ENCODE measurements at regions not wholly inside any gene's neighbourhood (a gene's known extent, or its start where the extent isn't known, plus 50 kb on each side); places are given as distances from the start of the nearest gene placed in this dataset.
"Not testable (repeated sequence)": the region's sequence is repeated elsewhere in the genome, so short reads cannot be mapped to it uniquely, and the experiment has no call there.

DNA sequence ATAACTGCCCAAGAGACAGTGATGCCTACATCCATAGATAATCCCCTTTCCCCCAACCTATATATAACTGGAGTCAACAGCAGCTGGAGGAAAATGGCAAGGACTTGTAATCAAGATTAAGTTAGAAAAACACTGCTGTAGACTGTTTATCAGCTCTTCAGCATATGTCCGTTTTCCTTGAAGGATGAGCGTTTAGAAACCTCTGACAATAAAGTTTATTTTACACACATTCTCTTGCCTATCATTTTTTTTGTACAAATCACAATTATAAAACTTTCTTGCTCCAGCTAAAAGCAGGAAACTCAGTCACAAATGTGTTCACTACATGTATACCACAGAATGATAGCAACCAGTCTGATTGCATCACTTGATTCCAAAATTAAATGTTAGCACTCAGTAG, 50.8 kb downstream of the PPIAL4G start:
- DNase-seq (ENCODE audit: low read depth) = not testable (repeated sequence)

DNA sequence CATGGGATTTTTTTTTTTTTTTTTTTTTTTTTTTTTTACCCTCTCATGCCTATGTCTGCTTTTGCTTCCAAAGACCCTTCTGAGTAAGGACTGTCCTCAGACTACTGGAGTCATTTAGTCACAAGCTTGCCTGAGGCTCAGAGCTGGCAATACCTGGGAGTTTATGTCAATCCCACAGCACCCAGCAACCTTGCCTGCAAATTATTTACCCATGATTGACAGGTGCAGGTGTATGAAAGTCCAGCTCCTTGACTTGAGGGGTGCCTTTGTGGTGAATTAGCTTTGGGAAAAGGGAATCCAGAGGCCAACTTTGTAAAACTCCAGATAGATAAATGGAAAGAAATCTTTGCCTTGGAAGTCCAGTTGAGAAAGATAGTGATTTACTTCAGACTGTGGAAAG, 53.2 kb downstream of the PPIAL4G start:
- not testable (repeated sequence) for DNase-seq (ENCODE audit: low read depth)

DNA sequence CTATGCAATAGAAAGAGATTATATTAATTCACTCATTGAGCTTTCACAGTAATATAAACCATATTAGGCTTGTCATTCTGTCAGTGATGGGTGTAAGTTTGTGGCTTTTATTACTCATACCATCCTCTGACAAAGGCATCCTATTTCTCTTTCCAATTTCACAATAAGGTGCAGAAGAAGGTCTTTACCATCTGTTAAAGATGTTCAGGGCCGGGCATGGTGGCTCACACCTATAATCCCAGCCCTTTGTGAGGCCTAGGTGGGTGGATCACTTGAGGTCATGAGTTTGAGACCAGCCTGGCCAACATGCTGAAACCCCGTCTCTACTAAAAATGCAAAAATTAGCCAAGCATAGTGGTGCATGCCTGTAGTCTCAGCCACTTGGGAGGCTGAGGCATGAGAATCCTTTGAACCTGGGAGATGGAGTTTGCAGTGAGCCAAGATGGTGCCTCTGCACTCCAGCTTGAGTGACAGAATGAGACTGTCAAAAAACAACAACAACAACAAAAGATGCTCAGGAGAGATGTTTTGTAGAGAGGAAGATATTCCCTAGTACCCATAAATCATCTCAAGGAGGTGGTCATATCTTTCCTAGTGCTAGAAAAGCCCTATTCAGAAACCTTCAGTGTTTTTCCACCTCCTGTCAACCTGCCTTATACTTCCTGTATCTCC, 56.0 kb downstream of the PPIAL4G start:
- DNase-seq (ENCODE audit: low read depth) = not testable (repeated sequence)

DNA sequence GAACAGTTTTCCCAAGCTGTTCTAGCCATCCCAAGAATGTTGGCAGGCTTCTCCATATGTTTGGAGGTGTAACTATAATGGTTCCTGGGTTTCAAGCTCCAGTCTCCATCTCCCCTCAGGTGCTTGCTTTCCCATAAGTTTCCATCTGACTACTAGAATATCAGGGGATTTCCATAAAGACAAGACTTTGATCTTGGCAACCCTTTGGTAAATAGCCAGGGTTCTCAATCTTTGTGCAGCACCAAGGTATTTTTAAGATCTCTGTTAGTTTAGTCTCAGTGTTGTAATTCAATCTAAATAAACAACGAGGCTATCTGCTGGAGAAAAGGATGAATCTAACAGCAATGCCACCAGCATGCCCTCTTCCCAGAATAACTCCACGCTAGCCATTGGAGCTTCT, 56.7 kb downstream of the PPIAL4G start:
- not testable (repeated sequence) for DNase-seq (ENCODE audit: low read depth)

DNA sequence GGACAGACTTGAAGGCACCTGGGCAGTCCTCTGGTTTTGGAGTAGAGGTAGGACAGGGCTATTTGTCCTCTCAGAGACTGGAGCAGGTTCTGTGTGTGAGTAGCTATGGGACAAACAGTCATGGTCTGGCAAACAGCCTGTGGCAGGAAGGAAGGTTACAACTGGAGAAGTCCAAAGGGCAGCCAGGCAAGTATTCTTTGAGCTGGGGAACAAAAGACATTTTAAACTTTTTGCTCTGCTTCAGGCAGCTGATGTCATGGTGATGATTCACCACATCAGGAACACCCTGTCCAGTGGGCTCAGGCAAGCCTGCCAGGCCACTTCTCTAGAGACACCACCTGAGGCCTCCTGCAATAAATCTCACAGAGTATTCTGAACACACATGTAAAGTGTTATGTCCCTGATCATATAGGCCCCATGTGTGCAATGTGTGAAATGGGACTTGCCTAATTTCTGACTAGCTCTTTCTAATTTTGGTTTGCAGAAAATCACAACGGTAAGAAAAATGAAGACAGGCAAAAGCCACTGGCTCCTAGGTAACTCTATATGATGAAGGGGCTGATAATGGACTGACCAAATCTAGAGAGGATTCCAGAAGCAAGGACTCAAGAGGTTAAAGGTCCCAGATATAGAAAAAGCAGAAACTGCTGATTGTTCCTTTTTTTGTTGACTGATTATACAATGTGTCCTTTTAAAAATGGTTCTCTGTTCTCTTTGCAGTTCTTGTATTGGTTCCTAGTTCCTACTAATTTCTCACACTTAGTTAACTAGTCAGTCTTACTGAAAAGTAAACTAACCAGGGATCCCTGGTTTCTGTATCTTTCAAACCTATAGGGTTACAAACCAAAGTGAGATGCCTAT, 58.7 kb downstream of the PPIAL4G start:
- not testable (repeated sequence) for DNase-seq (ENCODE audit: low read depth)

DNA sequence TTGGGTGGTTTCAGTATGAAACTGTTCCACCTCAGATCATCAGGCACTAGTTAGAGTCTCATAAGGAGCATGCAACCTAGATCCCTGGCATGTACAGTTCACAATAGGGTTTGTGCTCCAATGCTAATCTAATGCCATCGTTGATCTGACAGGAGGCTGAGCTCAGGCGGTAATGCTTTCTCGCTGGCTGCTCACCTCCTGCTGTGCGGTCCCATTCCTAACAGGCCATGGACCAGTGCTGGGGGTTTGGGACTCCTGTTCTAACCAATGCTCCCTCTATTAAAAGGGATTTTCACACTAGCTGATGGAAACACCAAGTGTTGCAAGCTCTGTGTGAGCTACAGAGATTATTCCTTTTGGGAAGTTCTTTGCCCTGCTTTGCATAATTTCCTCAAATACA, 60.2 kb downstream of the PPIAL4G start:
- not testable (repeated sequence) for DNase-seq (ENCODE audit: low read depth)

DNA sequence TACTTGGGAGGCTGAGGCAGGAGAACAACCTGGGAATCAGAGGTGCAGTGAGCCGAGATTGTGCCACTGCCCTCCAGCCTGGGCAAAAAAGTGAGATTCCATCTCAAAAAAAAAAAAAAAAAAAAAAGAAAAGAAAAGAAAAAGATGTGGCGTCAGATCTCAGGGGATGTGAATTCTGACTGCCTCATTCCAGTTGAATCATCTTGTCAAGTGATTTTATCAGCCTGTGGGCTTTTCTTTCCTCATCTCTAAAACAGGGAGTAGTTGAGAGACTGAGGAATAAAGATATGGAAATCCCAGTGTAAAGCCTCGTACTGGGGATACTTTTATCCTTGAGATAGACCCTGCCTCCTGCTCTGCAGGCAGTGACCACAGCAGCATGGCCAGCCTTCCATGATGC, 65.9 kb downstream of the PPIAL4G start:
- DNase-seq (ENCODE audit: low read depth) = not testable (repeated sequence)

DNA sequence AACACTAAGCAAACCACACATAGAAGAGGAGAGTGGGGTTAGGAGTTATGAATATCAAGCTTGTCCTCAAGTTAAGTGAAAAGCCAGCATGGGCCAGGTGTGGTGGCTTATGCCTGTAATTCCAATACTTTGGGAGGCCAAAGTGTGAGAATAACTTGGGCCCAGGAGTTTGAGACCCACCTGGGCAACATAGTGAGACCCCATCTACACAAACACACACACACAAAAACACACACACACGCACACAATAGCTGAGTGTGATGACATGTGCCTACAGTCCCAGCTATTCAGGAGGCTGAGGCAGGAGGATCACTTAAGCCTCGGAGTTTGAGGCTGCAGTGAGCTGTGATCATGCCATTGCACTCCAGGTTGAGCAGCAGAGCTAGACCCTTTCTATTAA, 69.7 kb downstream of the PPIAL4G start:
- not testable (repeated sequence) for DNase-seq (ENCODE audit: low read depth)

DNA sequence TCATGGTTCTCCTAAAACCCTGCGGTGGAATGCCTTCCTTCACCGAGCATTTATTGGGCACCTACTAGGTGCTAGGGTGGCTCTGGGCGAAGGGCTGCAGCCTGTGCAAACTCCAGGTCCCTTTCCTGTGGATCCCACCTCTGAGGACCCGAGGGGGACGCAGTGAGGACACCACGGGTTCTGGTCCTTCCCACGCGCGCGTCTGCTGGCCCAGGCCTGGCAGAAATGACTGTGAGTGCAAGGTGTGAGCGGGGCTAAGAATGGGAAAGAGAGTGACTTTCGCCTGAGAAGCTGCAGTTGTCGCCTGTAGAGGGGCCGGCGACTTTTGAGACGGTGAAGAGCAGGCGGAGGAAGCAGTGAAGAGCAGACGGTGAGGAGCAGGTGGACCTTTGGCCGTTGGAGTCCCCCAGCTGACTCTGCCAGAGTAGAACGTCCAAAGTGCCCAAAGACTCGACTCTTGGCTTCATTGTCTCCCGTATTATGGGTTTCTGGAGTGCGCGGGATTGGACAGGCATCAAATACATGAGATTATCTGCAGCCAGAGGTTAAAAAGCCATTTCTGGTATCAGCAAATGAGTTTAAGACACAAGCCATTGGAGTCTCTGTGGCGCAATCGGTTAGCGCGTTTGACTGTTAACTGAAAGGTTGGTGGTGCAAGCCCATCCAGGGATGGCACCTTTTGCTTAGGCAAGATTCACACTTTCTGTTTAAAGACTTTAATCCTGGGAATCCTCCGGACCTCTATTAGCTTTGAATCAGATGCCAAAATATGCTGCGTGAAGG, 78.1 kb downstream of the PPIAL4G start:
- DNase-seq (ENCODE audit: low read depth) = not testable (repeated sequence)

DNA sequence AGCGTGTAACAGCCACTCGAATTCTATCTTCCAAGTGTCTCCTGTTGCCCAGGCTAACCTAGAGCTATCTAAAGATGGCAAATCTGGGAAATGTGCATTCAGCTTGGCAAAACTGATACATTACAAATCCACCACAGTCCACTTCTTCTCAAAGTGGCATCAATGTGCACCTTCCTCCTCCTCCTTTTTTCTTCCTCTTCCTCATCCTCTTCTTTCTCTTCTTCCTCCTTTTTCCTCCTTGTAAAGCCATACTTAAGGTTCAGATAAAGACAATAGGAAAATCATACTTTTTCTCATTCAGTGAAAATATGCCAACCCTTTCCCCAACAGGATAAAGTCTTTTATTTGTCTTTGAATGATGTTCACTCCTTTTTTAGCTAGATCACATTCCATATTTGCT, 79.2 kb downstream of the PPIAL4G start:
- DNase-seq (ENCODE audit: low read depth) = not testable (repeated sequence)

DNA sequence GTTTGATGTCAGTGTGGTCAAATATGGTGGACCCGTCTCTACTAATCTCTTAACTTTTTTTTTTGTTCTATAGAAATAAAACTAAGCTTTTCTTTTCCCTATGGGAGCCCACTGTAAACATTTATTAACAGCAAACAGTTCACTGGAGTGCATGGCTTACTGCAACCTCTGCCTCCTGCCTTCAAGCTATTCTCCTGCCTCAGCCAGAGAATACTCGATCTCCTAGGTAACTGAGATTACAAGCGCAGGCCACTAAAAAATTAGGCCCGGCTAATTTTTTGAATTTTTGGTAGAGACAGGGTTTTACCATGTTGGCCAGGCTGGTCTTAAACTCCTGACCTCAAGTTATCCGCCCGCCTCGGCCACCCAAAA, 80.0 kb downstream of the PPIAL4G start:
- not testable (repeated sequence) for DNase-seq (ENCODE audit: low read depth)

DNA sequence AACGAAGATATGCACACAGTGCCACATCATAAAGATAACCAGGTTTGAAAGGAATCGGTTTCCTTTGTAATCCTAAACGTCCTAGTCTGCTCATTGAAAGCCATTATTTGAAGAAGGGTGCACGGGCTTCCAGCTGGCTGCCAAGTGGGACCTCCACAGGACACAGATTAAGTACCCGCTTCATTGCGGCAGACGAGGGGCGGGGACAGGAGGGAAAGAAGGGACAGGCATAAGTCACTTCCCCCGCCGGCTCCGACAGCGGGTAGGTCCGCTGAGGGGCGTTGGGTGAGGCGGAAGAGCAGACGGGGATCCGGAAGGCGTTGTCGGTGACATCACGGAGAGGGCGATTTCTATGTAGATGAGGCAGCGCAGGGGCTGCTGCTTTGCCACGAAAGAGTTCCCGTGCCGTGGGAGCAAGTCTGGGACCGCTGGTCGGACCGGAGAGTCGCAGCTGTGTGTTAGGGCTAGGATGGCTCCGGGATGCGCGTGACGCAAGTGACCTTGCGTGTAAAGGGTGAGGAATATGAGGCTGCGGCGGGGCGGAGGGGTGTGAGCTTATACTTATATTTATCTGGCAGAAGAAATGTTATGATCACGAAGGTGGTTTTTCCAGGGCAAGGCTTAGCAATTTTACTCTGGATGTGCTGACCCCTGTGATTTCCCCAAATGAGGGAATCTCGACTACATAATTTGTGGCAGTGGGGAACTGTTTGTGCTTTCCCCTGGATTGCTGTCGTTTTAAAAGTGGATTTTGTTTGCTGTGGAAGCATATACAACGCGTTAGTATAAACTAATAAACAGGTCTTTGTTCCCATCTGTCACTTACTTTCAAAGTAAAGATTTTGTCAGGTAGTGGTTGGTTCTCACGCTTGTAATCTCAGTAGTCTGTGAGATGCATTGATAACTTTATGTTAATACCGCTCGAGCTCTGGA, 80.7 kb downstream of the PPIAL4G start:
- peak; percentile 56 for DNase-seq (ENCODE audit: low read depth)

DNA sequence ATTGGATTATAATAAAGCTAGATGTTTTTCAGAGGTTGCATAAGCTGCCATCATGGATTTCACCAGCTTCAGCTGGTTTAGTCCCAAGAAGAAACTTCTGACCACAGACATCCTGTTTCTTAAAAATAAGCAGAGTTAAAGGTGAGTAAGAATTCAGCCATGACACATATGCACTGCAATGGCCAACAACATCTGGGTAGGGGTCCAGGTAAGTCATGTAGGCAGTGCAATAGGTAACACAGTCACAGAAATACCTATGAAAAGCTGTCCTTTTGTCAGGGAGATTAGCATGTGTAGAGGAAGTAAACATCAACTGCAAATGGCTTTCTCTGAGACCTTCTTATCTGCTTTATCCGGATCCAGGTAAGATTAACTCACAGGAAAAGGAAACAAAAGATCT, 85.6 kb downstream of the PPIAL4G start:
- DNase-seq (ENCODE audit: low read depth) = not testable (repeated sequence)

DNA sequence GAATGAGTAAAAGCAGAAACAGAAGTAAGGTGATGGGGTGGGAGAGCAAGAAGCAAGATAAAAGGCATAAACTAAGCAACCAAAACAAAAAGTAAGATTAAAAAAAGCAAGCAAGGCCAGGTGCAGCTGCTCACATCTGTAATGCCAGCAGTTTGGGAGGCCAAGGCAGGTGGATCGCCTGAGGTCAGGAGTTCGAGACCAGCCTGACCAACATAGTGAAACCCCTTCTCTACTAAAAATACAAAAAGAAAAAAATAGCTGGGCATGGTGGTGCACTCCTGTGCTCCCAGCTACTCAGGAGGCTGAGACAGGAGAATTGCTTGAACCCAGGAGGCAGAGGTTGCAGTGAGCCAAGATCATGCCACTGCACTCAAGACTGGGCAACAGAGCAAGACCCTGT, 90.6 kb downstream of the PPIAL4G start:
- DNase-seq (ENCODE audit: low read depth) = not testable (repeated sequence)

DNA sequence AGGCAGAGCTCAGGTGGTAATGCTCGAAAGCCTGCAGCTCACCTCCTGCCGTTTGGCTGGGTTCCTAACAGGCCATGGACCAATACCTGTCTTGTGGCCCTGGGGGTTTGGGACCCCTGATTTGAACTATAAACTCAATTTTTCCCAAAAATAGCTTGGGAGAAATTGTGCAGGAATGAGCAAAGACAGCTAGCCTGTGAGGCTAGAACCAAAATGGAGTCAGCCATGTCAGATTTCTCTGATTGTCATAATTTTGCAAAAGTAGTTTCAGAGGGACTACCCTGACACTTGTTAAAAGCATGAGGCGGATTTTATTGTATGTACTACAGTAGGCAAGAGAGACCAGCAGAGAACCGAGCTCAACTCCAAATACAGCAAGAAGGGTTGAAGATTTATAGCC, 91.8 kb downstream of the PPIAL4G start:
- not testable (repeated sequence) for DNase-seq (ENCODE audit: low read depth)

DNA sequence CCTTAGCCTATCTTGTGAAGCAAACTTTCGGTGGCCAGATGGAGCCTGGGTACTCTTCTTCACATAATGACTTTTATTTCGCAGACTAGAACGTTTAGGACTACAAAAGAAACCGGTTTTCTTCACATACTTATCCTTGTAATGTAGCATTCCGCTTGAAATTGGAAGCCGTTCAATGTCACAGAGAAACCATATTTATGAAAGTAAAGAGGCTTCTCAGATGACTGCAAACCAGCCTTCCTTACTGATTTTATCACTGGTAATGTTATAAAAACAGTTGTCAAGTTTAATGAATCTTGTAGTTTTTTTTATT, 94.1 kb downstream of the PPIAL4G start:
- no peak for DNase-seq (ENCODE audit: low read depth)

DNA sequence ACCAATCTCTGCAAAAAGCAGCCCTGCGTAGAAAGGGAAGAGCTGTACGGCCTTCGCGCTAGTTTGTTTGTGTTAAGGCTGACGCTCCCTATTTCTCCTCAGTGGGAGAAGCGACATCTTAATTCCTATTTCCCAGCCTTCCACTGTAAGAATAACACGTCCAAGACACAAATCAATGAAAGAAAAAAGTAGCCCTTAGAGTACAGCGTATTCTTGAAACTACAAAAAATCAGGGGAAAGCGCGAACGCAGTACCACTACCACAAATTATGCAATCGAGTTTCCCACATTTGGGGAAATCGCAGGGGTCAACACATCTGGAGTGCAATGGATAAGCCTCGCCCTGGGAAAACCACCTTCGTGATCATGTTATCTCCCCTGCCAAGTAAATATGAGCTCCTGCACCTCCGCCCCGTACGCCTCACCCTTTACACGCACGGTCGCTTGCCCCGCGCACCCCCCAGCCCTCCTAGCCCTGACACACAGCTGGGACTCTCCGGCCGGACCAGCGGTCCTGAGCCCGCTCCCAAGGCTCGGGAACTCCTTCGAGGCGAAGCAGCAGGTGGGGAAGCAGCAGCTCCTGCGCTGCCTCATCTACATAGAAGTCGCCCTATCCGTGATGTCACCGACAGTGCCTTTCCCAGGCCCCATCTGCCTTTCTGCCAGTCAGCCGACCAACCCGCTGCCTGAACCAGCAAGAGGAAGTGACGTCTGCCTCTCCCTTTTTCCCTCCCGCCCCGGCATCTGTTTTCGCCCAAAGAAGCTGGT, 94.7 kb downstream of the PPIAL4G start:
- DNase-seq (ENCODE audit: low read depth) = peak; percentile 78

DNA sequence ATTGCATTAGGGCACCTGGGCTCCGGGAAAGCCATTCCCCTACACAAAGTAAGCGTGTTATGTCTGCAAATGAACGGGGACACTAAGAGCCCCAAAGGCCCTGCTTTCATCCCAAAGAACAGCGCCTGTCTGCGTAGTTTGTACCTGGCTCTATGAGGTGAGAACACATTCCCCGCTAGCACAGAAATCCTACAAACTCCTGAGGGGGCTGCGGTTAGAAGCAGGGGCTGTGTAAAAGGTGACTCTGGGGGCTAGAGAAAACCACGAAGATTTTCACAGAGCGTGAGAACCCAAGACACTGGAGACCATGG, 95.2 kb downstream of the PPIAL4G start:
- DNase-seq (ENCODE audit: low read depth) = not testable (repeated sequence)

DNA sequence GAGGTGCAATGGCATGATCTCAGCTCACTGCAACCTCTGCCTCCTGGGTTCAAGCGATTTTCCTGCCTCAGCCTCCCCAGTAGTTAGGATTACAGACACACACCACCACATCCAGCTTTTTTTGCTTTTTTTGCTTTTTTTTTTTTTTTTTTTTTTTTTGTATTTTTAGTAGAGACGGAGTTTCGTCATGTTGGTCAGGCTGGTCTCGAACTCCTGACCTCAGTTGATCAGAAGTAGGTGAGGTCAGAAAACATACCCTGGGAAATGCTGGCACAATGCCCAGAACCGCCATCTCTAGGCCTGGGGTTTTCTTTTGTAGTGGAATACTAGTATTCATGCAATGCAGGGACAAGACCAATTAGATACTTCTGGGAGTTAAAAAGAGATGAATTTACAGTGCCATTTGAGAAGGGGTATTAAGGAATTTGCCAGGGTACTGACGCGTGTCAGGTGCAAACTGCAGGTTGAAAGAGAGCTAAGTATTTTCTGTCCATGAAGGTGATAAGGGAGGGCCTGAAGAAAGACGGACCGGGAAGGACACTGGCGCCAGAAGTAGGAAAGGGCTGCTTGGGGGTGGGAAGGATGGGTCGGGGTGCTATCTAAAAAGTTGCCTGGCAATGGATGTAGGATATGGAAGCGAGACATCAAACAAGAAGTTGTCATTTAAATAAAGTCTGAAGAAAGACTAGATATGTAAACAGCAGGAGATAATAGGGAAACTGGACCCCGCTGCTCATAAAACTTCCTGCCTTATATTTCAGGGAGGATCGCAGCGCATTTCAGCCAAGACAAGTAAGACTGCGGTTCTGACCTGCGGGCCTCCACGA, 95.8 kb downstream of the PPIAL4G start:
- DNase-seq (ENCODE audit: low read depth) = not testable (repeated sequence)

DNA sequence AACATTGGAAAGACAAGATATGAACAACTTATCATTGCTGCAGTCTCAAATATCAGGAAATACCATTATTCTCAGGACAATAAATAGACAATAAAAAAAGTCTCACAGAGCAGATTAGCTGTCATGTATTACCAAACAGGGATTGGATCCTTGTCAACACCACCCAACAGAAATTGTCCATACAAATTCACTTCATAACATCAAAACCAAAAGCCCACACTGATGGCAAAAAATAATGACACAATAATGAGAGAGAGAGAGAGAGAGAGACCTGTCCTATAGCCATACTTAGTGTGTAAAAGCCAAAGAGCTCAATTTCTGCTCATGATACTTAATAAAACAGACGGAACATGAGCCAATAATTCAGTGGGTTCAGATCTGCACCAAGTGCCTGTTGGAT, 96.5 kb downstream of the PPIAL4G start:
- no peak for DNase-seq (ENCODE audit: low read depth)

Data from CMK (cell line).